LHCN-M2 (cell line): ENCODE measurements at regions not wholly inside any gene's neighbourhood (a gene's known extent, or its start where the extent isn't known, plus 50 kb on each side); places are given as distances from the start of the nearest gene placed in this dataset.

ENCODE experiments used
- DNase-seq: peaks from one replicate; pipeline ENCODE4 v3.0.0-alpha.2; 2012; ENCODE audit warnings: low read depth

DNA sequence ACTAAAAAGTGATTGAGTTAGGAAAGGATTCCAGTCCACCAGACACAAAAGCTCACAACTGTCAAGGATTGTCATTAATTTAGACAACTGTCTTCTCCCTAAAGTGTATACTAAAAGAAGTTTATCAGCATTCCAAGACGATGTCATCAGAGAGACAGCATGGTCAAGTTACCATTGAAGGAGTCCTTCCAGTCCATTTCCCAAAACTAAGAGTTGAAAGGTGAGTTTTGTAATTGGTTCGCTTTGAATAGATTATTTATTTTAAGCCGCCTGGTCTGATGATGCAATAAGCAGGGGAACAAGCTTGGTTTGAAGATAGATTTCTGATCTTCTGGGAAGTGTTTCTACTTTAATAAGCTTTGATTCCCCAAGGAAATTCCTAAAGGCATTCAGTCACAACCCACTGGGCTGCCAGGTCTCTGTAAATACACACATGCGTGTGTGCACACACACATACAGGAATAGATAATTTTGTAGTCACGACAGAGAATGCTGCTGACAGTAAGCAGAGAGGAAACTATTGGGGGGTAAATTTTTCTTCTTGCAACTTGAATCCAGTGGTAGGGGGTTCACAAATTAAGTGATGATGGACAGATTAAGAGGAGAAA lies 234.8 kb downstream of the PIK3R1 start:
- peak; percentile 26 for DNase-seq

- no peak for DNase-seq
Observed at GRCh38 chr5:68452286-68452685, 236.7 kb downstream of the PIK3R1 start.

DNA sequence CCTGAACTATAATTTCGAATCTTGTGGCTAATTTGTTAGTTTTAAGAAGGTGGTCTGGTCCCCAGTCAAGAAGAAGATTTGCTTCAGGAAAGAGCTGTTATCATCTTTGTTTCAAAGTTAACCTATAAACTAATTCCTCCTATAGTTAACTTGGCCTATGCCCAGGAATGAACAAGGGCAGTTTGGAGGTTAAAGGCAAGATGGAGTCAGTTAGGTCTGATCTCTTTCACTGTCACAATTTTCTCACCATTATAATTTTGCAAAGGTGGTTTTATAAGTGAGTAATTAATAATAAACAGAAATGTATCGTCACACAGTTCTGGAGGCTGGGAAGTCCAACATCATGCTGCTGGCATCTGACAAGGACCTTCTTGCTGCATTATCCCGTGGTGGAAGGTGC lies 238.6 kb downstream of the PIK3R1 start:
- no peak for DNase-seq

GRCh38 chr5:68454766-68455165 lies 239.2 kb downstream of the PIK3R1 start:
- no peak for DNase-seq

DNA sequence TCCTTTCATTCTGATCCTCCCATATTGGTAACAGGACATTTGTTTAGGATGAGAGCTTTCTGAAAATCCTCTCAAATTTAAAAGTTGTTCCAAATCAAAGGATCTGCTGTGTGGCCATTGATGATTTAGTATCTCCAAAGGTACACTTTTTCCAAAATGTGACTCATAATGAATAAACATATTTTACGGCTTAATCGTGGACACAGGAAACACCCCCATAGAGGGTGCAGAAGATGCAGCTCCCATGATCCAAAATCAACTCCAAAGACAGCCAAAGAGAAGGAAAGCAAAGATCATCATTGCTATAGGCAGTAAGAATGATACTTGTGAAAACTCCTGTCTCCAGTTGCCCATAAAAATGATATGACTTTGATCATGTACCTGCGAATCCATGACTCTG lies 239.7 kb downstream of the PIK3R1 start:
- no peak for DNase-seq

GRCh38 chr5:68456756-68457217 lies 241.2 kb downstream of the PIK3R1 start:
- peak; percentile 33 for DNase-seq

DNA sequence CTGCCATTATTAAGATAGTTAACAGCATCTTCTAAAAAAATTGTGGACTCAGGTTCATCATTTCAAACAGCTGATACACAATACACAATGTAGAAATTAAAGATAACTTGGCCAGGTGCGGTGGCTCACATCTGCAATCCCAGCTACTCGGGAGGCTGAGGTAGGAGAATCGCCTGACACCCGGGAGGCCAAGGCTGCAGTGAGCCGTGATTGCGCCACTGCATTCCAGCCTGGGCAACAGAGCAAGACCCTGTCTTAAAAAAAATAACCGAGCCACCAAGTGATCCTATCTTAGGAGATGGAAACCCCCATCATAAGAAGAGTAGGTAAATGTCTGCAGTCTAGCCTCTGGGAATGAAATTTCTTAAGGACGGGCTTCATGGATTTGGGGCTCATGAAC lies 241.7 kb downstream of the PIK3R1 start:
- no peak for DNase-seq

GRCh38 chr5:68458416-68459021 lies 243.0 kb downstream of the PIK3R1 start:
- no peak for DNase-seq

DNA sequence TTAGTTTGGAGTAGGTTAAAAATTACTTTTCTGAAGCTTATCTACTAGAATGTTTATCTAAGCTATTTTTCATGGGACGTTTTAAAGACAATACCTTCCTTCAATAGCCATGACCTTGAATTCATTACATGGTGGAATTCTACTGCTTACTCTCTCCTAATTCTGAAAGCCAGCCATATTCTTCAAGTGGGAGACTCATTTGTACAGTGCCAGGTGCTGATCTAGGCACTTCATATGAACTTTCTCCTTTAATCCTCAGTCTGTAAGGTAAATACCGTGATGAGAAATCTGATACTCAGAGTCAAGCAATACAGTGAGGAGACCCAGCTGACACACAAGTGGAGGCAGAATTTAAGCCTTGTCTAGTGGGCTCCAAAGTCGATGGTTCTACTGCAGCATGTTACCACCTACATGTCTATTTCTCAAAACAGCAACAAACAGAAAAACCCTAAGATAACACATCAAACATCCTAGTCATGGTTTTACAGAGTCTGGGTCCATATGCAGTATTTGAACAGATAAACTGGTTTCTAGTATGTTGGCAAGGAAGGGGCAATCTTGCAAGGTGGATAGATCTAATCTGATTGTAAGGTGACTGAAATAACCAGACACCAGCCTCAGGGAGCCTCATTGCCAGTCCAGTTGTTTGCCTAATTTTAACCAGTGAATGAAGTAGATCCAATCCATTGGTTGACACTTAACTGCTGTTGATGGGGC lies 243.7 kb downstream of the PIK3R1 start:
- no peak for DNase-seq

- no peak for DNase-seq
Observed at GRCh38 chr5:68459810-68460139, 244.2 kb downstream of the PIK3R1 start.

DNA sequence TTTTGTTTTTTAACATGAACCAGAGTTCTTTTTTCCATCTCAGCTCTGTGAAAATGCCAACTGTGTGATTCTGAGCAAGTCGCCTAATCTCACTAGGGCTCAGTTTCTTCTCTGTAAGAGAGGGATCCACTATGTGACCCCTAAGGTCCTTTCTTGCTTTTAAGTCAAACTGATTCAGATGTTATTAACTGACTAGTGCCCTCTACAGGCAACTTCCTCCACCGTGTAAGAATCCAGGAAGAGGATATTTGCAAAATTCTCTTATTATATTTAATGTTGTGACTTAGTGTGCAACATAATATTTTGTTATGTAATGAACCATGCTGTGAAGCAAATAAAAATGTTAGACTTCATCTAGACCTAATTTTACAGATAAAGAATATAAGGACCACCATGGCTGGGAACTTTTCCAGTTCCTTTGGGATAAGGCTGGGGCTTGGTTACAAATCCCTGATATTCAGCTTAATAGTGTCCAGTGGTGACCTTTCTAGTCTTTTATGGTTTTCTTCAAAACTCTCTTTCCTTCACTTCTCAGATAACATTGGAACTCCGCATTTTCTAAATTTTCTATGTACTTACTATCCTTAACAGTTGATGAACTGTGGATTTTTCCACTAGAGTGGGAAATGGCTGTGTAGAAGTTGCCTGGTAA lies 244.7 kb downstream of the PIK3R1 start:
- peak; percentile 61 for DNase-seq

GRCh38 chr5:68463606-68464005 lies 248.1 kb downstream of the PIK3R1 start:
- DNase-seq, result no peak

DNA sequence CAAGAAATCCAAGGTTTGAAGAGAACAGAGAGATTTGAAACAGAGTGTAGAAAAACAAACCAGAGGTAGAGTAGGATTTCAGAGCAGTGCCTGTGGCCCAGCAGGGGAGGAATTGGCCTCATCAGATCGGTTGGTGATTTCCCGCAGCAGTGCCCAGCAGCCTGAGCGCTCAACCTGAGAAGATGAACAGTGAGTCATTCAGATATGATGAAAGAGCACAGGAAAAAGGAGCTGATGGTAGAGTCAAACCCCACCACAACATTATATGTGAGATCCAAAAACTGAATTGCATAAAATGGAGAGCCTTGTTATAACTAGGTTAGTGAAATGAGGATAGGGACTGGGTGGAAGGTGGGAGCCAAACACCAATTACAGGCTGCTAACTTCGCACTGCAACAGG lies 248.9 kb downstream of the PIK3R1 start:
- peak; percentile 32 for DNase-seq

DNA sequence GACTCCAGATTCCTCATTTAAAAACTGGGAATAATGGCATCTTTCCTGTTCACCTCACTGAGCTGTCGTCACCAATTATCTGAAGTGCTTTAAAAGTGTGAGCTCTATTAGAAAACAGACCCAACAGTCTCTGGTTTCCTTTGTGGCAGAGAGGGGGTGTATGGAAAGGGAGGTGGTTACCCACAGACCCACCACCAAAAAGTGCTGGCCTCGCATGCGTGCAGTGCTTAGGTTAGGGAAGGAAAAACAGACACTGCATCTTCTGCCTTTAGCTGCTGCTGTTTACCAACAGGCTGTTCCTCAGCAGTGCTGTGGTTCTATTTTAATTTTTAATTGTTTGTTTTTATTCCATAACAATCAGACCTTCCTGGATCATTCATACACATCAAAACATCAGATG lies 249.6 kb downstream of the PIK3R1 start:
- no peak for DNase-seq

DNA sequence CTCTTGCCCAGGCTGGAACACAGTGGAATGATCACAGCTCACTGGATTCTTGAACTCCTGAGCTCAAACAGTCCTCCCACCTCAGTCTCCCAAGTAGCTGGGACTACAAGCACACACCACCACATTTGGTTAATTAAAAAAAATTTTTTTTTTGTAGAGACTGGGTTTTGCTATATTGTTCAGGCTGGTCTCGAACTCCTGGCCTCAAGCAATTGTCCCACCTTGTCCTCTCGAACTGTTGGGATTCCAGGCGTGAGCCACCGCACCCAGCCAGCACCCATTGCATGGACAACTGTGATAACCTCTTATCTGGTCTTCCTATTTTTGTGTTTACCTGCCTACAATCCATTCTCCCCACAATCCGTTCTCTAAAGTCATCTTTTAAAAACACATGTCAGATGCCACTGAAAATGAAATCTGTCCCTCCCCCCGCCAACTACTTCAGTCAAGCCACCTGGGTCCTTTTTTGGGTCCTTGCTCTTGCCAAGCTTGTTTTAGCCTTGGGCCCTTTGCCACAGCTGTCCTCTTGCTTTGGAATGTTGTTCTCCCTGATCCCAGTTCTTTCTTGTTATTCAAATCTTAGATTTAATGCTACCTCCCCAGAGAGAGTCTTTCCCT lies 250.5 kb downstream of the PIK3R1 start:
- DNase-seq, result no peak

DNA sequence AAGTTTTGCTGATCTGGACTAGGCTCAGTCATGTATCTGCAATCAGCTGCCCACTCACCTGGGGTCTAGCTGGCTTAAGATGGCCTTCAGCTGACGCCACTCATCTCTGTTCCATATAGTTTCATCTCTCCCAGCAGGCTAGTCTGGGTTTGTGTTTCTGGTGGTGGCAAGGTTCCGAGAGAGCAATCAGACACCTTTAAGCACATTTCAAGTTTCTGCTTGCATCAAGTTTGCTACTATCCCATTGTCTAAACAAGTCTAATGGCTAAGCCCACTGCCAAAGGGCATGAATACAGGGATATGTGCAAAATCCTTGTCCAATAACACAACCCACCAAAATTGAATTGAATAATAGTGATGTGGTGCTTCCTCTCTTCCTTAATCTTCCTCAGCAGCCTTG lies 251.7 kb downstream of the PIK3R1 start:
- DNase-seq, result no peak

DNA sequence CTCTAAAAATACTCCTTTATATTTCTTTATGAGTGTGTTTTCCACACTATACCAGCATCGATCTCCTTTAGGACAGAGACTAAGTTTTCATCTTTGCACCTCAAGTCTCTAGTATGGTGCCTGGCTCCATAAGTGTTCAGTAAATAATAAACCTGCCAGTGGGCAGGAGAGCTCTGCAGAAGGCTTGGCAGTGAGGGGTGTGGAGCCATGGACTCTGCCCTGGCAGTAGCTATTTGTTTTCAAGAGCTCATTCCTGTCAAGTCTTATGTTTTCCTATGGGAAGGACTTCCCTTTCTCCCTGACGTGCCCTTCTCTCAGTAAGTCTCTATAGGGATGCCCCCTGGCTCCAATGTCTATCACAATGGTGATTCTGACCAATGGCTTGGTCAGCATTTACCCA lies 252.2 kb downstream of the PIK3R1 start:
- DNase-seq, result no peak

GRCh38 chr5:68468322-68468721 lies 252.8 kb downstream of the PIK3R1 start:
- DNase-seq, result no peak

DNA sequence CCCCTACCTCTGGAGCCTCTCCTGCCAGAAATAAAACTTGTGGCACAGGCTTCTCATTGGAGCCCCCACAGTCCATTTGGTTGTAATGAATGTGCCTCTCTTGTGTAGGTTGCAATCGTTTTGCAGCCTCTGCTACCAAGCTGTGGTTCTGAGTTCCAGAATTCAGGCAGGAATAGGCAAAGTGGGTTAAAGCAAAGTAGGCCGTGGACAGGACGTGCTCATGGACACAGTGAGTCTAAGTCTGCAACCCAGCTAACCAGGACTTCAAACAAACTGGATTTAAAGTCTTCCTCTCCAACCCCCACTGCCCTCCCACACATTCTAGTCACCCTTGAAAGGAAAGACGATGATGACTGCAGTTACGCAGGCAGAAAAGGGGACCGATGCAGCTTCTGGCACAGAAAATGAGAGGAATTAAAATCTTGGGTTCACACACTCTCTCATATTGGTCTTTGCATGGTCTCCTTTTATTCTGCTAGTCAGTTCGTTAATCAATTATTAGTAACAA lies 260.0 kb downstream of the PIK3R1 start:
- DNase-seq, result no peak

- DNase-seq, result no peak
Observed at GRCh38 chr5:68476854-68477253, 261.3 kb downstream of the PIK3R1 start.

GRCh38 chr5:68478301-68479095 lies 262.9 kb downstream of the PIK3R1 start:
- DNase-seq, result peak; percentile 19
